ENCODE measurements at regions not wholly inside any gene's neighbourhood (a gene's known extent, or its start where the extent isn't known, plus 50 kb on each side); places are given as distances from the start of the nearest gene placed in this dataset.

DNA sequence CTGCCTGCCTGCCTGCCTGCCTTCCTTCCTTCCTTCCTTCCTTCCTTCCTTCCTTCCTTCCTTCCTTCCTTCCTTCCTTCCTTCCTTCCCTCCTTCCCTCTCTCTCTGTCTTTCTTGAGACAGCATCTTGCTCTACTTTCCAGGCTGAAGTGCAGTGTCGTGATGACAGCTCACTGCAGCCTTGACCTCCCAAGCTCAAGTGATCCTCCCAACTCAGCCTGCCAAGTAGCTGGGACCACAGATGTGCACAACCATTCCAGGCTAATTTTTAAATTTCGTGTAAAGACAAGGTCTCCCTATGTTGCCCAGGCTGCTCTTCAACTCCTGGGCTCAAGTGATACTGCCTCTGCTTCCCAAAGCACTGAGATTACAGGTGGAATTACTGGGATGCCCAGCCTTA, 328.2 kb upstream of the SORL1-AS1 start:
- Histone ChIP-seq H3K4me1 (ENCODE audit: control insufficient read depth in 1 of 2, insufficient read depth in 2 of 2, low read length in 2 of 2) (no peaks in the 10 kb centered on the region), H3K9ac (ENCODE audit: low read length) (no peak overlapping the region), H4K20me1 (ENCODE audit: insufficient read depth) (no peaks in the 10 kb centered on the region), H3K9me3 (ENCODE audit: control insufficient read depth in 1 of 2, insufficient read depth in 1 of 2, low read depth in 1 of 2, low read length in 2 of 2) (no peaks in the 10 kb centered on the region), H2AFZ (ENCODE audit: low read depth, low read length, poor library complexity, severe bottlenecking) (no peak overlapping the region), H3K4me2 (ENCODE audit: low read length) (no peak overlapping the region), H3K4me3 (replicated peaks in 1 of 2; ENCODE audit: low read depth in 1 of 2, low read length in 2 of 2) (no peak overlapping the region), H3K27me3 (ENCODE audit: insufficient read depth, low read length) (no peaks in the 10 kb centered on the region), H3K36me3 (ENCODE audit: control insufficient read depth in 1 of 2, insufficient read depth in 2 of 2, low read length in 2 of 2) (no peaks in the 10 kb centered on the region), H3K9me2 (ENCODE audit: insufficient read depth) (no peaks in the 10 kb centered on the region), H3K27ac (ENCODE audit: low read depth, low read length) (no peak overlapping the region), H3K79me2 (ENCODE audit: insufficient read depth, low read length) (no peaks in the 10 kb centered on the region)
- BruUV-seq (replicated peaks) = no TSS peak
- no peak for TF ChIP-seq CTCF (IDR thresholded peaks at IDR 0.05 in 2 of 3, conservative IDR thresholded peaks at IDR 0.05 in 1 of 3; ENCODE audit: borderline replicate concordance in 1 of 3, insufficient read depth in 1 of 3, low read depth in 2 of 3, low read length in 2 of 3)
- ATAC-seq (no peak), DNase-seq (ENCODE audit: low read depth, low spot score) (no peak)
- POLR2A ChIA-PET = no interaction called here
- RAD21 ChIA-PET (ENCODE audit: low non-redundant PET in 1 of 2, low total read pairs in 2 of 2, uncharacterized antibody in 2 of 2, unreplicated experiment in 2 of 2) = no interaction called here
- intact Hi-C loops (cut with micrococcal nuclease) = no loop called here
- CTCF ChIA-PET = no interaction called here

GRCh38 chr11:121777056-121777455, 324.3 kb upstream of the SORL1-AS1 start:
- TF ChIP-seq ELF1 (IDR thresholded peaks at IDR 0.05; ENCODE audit: borderline replicate concordance, low read depth) = no peak
- no peak for TF ChIP-seq FOSL1 (IDR thresholded peaks at IDR 0.05; ENCODE audit: low read depth)
- TF ChIP-seq POLR2AphosphoS5 (IDR thresholded peaks at IDR 0.05; ENCODE audit: low read depth, low read length) = no peak
- TF ChIP-seq, protein P1, sequence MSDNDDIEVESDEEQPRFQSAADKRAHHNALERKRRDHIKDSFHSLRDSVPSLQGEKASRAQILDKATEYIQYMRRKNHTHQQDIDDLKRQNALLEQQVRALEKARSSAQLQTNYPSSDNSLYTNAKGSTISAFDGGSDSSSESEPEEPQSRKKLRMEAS (IDR thresholded peaks at IDR 0.05) = no peak
- TF ChIP-seq RAD21 (IDR thresholded peaks at IDR 0.05; ENCODE audit: low read depth) = no peak
- TF ChIP-seq, protein P2, sequence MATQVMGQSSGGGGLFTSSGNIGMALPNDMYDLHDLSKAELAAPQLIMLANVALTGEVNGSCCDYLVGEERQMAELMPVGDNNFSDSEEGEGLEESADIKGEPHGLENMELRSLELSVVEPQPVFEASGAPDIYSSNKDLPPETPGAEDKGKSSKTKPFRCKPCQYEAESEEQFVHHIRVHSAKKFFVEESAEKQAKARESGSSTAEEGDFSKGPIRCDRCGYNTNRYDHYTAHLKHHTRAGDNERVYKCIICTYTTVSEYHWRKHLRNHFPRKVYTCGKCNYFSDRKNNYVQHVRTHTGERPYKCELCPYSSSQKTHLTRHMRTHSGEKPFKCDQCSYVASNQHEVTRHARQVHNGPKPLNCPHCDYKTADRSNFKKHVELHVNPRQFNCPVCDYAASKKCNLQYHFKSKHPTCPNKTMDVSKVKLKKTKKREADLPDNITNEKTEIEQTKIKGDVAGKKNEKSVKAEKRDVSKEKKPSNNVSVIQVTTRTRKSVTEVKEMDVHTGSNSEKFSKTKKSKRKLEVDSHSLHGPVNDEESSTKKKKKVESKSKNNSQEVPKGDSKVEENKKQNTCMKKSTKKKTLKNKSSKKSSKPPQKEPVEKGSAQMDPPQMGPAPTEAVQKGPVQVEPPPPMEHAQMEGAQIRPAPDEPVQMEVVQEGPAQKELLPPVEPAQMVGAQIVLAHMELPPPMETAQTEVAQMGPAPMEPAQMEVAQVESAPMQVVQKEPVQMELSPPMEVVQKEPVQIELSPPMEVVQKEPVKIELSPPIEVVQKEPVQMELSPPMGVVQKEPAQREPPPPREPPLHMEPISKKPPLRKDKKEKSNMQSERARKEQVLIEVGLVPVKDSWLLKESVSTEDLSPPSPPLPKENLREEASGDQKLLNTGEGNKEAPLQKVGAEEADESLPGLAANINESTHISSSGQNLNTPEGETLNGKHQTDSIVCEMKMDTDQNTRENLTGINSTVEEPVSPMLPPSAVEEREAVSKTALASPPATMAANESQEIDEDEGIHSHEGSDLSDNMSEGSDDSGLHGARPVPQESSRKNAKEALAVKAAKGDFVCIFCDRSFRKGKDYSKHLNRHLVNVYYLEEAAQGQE (IDR thresholded peaks at IDR 0.05; ENCODE audit: low read depth) = no peak
- TF ChIP-seq EGR1 (IDR thresholded peaks at IDR 0.05; ENCODE audit: low read depth) = no peak
- no peak for TF ChIP-seq CBX3 (IDR thresholded peaks at IDR 0.05; ENCODE audit: low read depth)
- no peak for TF ChIP-seq YY1 (IDR thresholded peaks at IDR 0.05; ENCODE audit: extremely low read depth, insufficient replicate concordance, low read depth, low read length)
- no peak for TF ChIP-seq ZBTB33 (IDR thresholded peaks at IDR 0.05; ENCODE audit: extremely low read depth, insufficient replicate concordance, low read length)
- Histone ChIP-seq H2AFZ (ENCODE audit: low read depth, low read length, poor library complexity, severe bottlenecking) (no peak overlapping the region), H3K9me2 (ENCODE audit: insufficient read depth) (no peaks in the 10 kb centered on the region), H3K9ac (ENCODE audit: low read length) (no peak overlapping the region), H3K9me3 (ENCODE audit: control insufficient read depth in 1 of 2, insufficient read depth in 1 of 2, low read depth in 1 of 2, low read length in 2 of 2) (no peaks in the 10 kb centered on the region), H3K4me2 (ENCODE audit: low read length) (no peak overlapping the region), H3K27me3 (ENCODE audit: insufficient read depth, low read length) (no peaks in the 10 kb centered on the region), H4K20me1 (ENCODE audit: insufficient read depth) (no peaks in the 10 kb centered on the region), H3K79me2 (ENCODE audit: insufficient read depth, low read length) (no peaks in the 10 kb centered on the region), H3K4me1 (ENCODE audit: control insufficient read depth in 1 of 2, insufficient read depth in 2 of 2, low read length in 2 of 2) (no peaks in the 10 kb centered on the region), H3K4me3 (replicated peaks in 1 of 2; ENCODE audit: low read depth in 1 of 2, low read length in 2 of 2) (no peak overlapping the region), H3K27ac (ENCODE audit: low read depth, low read length) (no peak overlapping the region), H3K36me3 (ENCODE audit: control insufficient read depth in 1 of 2, insufficient read depth in 2 of 2, low read length in 2 of 2) (no peaks in the 10 kb centered on the region)
- POLR2A ChIA-PET = no interaction called here
- intact Hi-C loops (cut with micrococcal nuclease) = no loop called here
- DNase-seq (ENCODE audit: low read depth, low spot score) (no peak), ATAC-seq (no peak)
- BruUV-seq (replicated peaks) = no TSS peak
- RAD21 ChIA-PET (ENCODE audit: low non-redundant PET in 1 of 2, low total read pairs in 2 of 2, uncharacterized antibody in 2 of 2, unreplicated experiment in 2 of 2) = no interaction called here
- CTCF ChIA-PET = no interaction called here

Data from HCT116 (cell line).